ENCODE measurements at regions not wholly inside any gene's neighbourhood (a gene's known extent, or its start where the extent isn't known, plus 50 kb on each side); places are given as distances from the start of the nearest gene placed in this dataset.

GRCh38 chr10:84590327-84591193 lies 262.2 kb downstream of the CCSER2 start:
- no peak for TF ChIP-seq ZEB2 (tag by site-specific recombination; IDR thresholded peaks at IDR 0.05)
- TF ChIP-seq, protein P1, sequence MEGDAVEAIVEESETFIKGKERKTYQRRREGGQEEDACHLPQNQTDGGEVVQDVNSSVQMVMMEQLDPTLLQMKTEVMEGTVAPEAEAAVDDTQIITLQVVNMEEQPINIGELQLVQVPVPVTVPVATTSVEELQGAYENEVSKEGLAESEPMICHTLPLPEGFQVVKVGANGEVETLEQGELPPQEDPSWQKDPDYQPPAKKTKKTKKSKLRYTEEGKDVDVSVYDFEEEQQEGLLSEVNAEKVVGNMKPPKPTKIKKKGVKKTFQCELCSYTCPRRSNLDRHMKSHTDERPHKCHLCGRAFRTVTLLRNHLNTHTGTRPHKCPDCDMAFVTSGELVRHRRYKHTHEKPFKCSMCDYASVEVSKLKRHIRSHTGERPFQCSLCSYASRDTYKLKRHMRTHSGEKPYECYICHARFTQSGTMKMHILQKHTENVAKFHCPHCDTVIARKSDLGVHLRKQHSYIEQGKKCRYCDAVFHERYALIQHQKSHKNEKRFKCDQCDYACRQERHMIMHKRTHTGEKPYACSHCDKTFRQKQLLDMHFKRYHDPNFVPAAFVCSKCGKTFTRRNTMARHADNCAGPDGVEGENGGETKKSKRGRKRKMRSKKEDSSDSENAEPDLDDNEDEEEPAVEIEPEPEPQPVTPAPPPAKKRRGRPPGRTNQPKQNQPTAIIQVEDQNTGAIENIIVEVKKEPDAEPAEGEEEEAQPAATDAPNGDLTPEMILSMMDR (tag by site-specific recombination; IDR thresholded peaks at IDR 0.05) = no peak
- TF ChIP-seq ZBTB21 (tag by site-specific recombination; IDR thresholded peaks at IDR 0.05) = no peak
- TF ChIP-seq, protein P2, sequence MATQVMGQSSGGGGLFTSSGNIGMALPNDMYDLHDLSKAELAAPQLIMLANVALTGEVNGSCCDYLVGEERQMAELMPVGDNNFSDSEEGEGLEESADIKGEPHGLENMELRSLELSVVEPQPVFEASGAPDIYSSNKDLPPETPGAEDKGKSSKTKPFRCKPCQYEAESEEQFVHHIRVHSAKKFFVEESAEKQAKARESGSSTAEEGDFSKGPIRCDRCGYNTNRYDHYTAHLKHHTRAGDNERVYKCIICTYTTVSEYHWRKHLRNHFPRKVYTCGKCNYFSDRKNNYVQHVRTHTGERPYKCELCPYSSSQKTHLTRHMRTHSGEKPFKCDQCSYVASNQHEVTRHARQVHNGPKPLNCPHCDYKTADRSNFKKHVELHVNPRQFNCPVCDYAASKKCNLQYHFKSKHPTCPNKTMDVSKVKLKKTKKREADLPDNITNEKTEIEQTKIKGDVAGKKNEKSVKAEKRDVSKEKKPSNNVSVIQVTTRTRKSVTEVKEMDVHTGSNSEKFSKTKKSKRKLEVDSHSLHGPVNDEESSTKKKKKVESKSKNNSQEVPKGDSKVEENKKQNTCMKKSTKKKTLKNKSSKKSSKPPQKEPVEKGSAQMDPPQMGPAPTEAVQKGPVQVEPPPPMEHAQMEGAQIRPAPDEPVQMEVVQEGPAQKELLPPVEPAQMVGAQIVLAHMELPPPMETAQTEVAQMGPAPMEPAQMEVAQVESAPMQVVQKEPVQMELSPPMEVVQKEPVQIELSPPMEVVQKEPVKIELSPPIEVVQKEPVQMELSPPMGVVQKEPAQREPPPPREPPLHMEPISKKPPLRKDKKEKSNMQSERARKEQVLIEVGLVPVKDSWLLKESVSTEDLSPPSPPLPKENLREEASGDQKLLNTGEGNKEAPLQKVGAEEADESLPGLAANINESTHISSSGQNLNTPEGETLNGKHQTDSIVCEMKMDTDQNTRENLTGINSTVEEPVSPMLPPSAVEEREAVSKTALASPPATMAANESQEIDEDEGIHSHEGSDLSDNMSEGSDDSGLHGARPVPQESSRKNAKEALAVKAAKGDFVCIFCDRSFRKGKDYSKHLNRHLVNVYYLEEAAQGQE (tag by site-specific recombination; IDR thresholded peaks at IDR 0.05) = no peak
- TF ChIP-seq ZFHX2 (tag by site-specific recombination; conservative IDR thresholded peaks at IDR 0.05) = no peak
- TF ChIP-seq OSR2 (tag by site-specific recombination; IDR thresholded peaks at IDR 0.05) = no peak
- TF ChIP-seq ZNF335 (tag by site-specific recombination; conservative IDR thresholded peaks at IDR 0.05) = no peak
- TF ChIP-seq ZNF639 (tag by site-specific recombination; IDR thresholded peaks at IDR 0.05) = no peak
- TF ChIP-seq ZBTB1 (tag by site-specific recombination; IDR thresholded peaks at IDR 0.05) = no peak
- no peak for TF ChIP-seq ZBTB7A (tag by site-specific recombination; IDR thresholded peaks at IDR 0.05; ENCODE audit: low read depth)
